ENCODE measurements at regions not wholly inside any gene's neighbourhood (a gene's known extent, or its start where the extent isn't known, plus 50 kb on each side); places are given as distances from the start of the nearest gene placed in this dataset.

DNA sequence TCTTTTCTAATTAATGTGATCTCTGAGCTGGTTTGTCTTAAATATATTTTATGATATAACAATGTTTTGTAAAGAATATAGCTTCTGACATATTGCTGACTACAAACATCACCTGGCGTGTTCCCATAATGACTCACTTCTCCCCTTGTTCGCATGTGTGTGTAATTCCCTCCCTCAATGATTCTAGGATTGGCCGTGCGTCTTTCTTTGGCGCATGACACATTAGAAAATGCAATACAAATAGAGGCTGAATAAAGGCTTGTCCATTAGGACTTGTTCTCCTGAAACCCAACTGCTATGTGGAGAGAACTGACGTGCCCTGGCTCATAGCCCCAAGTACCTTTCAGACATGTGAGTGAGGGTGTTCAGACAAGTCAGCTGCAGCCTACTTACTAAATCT is 159.7 kb upstream of the CDH20 start:
- no peak overlapping the region for H3K4me2 ChIP-seq (ENCODE audit: insufficient read depth in 1 of 2, low read depth in 2 of 2, low read length in 2 of 2)
- H3K23ac ChIP-seq (ENCODE audit: insufficient read length), result no peak overlapping the region
- H3K4me3 ChIP-seq (ENCODE audit: extremely low read depth in 1 of 4, insufficient read depth in 2 of 4, low read depth in 3 of 4, low read length in 4 of 4), result no peak overlapping the region
- no peak overlapping the region for H4K5ac ChIP-seq (ENCODE audit: insufficient read length, low read depth, low read length)
- H2AFZ ChIP-seq (ENCODE audit: low read length), result no peak overlapping the region
- no peak overlapping the region for H2BK20ac ChIP-seq (ENCODE audit: low read length)
- 93% methylated on average over 6 of the region's 6 CpGs; no CpG with 5 or more reads in 1 of the 2 experiments for whole genome bisulfite sequencing, 2 experiments (ENCODE audit: extremely low coverage in 1 of 2, insufficient coverage in 1 of 2, insufficient read length in 1 of 2, insufficient replicate concordance in 2 of 2, low coverage in 1 of 2, low lambda C conversion rate in 2 of 2, missing lambda C conversion rate in 1 of 2)
- no peak overlapping the region for H3K4ac ChIP-seq (replicated peaks; ENCODE audit: insufficient read length, low read depth, low read length)
- H4K20me1 ChIP-seq (replicated peaks in 1 of 2; ENCODE audit: control insufficient read depth in 1 of 2, insufficient read depth in 2 of 2, low read length in 2 of 2), result no peaks in the 10 kb centered on the region
- no peak overlapping the region for H3K14ac ChIP-seq (ENCODE audit: insufficient read length)
- no peak overlapping the region for H3K56ac ChIP-seq (replicated peaks; ENCODE audit: insufficient read length, low read depth, low read length)
- H3K23me2 ChIP-seq (ENCODE audit: low read depth, low read length), result no peaks in the 10 kb centered on the region
- H2BK15ac ChIP-seq (ENCODE audit: low read length), result no peak overlapping the region
- H3K27me3 ChIP-seq (replicated peaks in 1 of 4; ENCODE audit: control insufficient read depth in 3 of 4, extremely low read depth in 1 of 4, insufficient read depth in 3 of 4, low read length in 3 of 4), result peaks cover 0 to 1% (median 0%) of the 10 kb centered on the region in 4 experiments; a peak in 1 of 7 replicates
- FAIRE-seq (no peak), DNase-seq (ENCODE audit: low read depth in 1 of 2, low spot score in 2 of 2) (no peak)
- H2AK5ac ChIP-seq (ENCODE audit: low read depth, low read length), result no peak overlapping the region
- no peak for TF ChIP-seq JUN (IDR thresholded peaks at IDR 0.05; ENCODE audit: low read depth, low read length)
- H4K8ac ChIP-seq (ENCODE audit: extremely low read depth, insufficient read depth, low read length), result no peak overlapping the region
- H3K18ac ChIP-seq (ENCODE audit: extremely low read depth, low read length), result no peak overlapping the region
- ChIA-PET POLR2A (ENCODE audit: partially characterized antibody) (interaction anchor here (0.7 kb wide), 1 partner anchor 71 kb away, joined by 4 read pairs; no protein-coding TSS in a partner anchor), CTCF (ENCODE audit: partially characterized antibody) (interaction anchor here (0.7 kb wide), 1 partner anchor 10 kb away, joined by 3 read pairs; no protein-coding TSS in a partner anchor)
- no peaks in the 10 kb centered on the region; a peak in 1 of 7 replicates for H3K4me1 ChIP-seq (replicated peaks in 1 of 4; ENCODE audit: control insufficient read depth in 3 of 4, insufficient read depth in 4 of 4, low read length in 3 of 4)
- H2BK5ac ChIP-seq (ENCODE audit: low read depth, low read length), result no peak overlapping the region
- H3K9ac ChIP-seq (replicated peaks in 1 of 4; ENCODE audit: extremely low read depth in 1 of 4, low read depth in 3 of 4, low read length in 3 of 4), result no peak overlapping the region
- H2BK12ac ChIP-seq (ENCODE audit: low read depth, low read length), result no peak overlapping the region
- no peaks in the 10 kb centered on the region for H3K79me2 ChIP-seq (ENCODE audit: control insufficient read depth in 1 of 2, insufficient read depth in 2 of 2, low read length in 2 of 2)
- H3K36me3 ChIP-seq (ENCODE audit: control insufficient read depth in 2 of 4, insufficient read depth in 4 of 4, low read length in 3 of 4), result no peaks in the 10 kb centered on the region
- H4K91ac ChIP-seq (replicated peaks; ENCODE audit: insufficient read length, low read length), result no peak overlapping the region
- H3K79me1 ChIP-seq (ENCODE audit: low read depth, low read length), result no peaks in the 10 kb centered on the region
- no peak overlapping the region for H2BK120ac ChIP-seq (replicated peaks; ENCODE audit: low read depth, low read length)
- 0 out of 4 replicates have a peak, but pooled peaks cover 0 to 2% of the 10 kb centered on the region in 2 experiments for H3K9me3 ChIP-seq (ENCODE audit: insufficient read depth in 2 of 2, low read depth in 1 of 2, low read length in 1 of 2)
- H3K27ac ChIP-seq (ENCODE audit: low read depth, low read length), result no peak overlapping the region

Measured in H1 (cell line).